Hindlimb muscle (tissue), 1 donor: ENCODE measurements at regions not wholly inside any gene's neighbourhood (a gene's known extent, or its start where the extent isn't known, plus 50 kb on each side); places are given as distances from the start of the nearest gene placed in this dataset.
"Not testable (repeated sequence)": the region's sequence is repeated elsewhere in the genome, so short reads cannot be mapped to it uniquely, and the experiment has no call there.

ENCODE experiments used
- DNase-seq: peaks from one replicate; pipeline ENCODE4 v3.0.0-alpha.2; 2013

DNA sequence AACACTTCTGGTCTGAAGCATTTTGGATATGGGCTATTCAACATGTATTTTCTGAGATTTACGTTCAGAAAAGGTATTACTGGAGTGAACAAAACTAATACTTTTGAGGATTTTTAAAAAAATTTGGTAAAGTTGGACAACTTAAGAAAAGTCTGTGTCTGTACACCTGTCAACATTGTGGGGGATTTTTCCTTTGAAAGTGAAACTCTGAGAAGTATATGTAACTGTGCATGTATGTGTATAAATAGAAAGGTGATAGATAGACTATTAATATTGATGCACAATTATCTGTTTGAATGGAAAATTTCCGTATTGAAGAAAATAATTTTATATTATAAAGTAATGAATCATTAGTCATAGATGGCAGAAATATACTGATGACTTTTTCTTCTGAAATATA, 312.8 kb upstream of the MDGA2 start:
- DNase-seq = no peak

DNA sequence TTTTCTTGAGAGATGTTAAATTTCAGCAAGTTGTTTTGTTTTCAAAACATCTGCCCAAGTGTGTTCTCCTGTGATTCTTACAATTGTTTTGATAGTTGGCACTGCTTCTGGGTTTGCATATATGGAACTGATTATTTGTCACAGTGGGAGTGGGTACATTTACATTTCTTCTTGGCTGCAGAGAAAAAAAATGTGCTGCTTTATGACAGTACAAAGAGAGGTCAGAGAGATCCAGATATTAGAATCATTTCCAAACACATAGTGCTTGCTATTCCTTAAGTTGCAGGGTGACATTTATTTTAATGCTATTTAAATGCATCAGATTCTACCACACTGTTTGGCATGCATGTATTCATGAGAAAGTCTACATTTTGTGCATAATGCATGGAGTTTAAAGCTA, 303.5 kb upstream of the MDGA2 start:
- no peak for DNase-seq

- no peak for DNase-seq
Measured at GRCh38 chr14:47976139-47976538, 300.7 kb upstream of the MDGA2 start.

- no peak for DNase-seq
Measured at GRCh38 chr14:47966076-47966810, 290.8 kb upstream of the MDGA2 start.

DNA sequence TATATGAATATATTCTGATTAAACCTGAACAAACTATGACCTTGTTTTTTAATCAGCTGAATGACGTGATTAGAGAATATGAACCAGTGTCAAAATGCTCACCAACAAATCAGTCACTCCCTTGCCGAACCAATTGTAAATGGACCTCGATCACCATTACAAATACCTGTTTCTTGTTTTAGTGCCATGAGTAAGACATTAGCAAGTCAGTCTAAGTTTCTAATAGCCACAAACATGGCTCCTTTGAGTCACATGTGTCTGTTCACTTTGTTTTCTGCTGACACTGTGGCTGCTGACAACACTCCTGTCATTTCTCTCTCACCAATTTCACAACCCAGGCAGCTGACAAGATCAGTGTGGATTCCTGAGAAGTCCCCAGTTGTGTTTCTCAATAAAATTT, 286.2 kb upstream of the MDGA2 start:
- DNase-seq = no peak

DNA sequence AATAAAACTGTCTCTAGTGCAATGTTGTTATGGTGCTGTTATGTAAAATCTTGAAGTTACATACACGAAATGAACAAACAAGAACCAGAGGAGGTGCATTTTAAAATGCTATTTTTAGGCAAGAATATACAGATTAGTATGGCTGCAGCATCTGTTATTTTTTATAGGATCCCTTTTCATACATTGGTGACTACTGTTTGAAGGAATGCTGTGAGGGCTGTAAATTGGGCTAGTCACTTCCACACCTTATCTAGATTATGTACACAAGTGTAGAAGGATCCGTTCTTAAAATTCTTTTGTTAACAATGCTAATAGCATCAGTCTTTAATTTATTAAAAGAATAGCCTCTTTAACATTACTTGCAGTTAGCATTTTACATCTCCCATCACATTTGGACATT, 284.3 kb upstream of the MDGA2 start:
- no peak for DNase-seq

GRCh38 chr14:47949006-47949405, 273.6 kb upstream of the MDGA2 start:
- no peak for DNase-seq

GRCh38 chr14:47935332-47935731, 259.9 kb upstream of the MDGA2 start:
- no peak for DNase-seq

- DNase-seq = no peak
Measured at GRCh38 chr14:47929334-47929733, 253.9 kb upstream of the MDGA2 start.

- no peak for DNase-seq
Measured at GRCh38 chr14:47921133-47921532, 245.7 kb upstream of the MDGA2 start.

GRCh38 chr14:47919997-47920396, 244.6 kb upstream of the MDGA2 start:
- DNase-seq = no peak

DNA sequence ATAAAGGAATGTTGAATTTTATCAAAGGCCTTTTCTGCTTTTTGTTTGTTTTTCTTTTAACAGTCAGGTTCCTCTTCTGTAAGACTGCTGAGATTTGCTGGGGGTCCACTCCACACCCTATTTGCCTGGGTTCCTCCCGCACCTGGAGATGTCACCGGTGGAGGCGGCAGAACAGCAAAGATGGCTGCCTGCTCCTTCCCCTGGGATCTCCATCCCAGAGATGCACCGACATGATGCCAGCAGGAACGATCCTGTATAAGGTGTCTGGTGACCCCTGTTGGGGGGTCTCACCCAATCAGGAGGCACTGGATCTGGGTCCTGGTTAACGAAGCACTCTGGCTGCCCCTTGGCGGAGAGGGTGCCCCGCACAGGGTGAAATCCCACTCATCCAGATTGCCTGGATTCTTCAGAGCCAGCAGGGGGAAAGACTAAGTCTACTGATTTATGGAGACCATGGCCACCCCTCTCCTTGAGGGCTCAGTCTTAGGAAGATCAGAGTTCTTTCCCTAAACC, 244.0 kb upstream of the MDGA2 start:
- no peak for DNase-seq

GRCh38 chr14:47917344-47917954, 242.0 kb upstream of the MDGA2 start:
- DNase-seq = peak; percentile 6

DNA sequence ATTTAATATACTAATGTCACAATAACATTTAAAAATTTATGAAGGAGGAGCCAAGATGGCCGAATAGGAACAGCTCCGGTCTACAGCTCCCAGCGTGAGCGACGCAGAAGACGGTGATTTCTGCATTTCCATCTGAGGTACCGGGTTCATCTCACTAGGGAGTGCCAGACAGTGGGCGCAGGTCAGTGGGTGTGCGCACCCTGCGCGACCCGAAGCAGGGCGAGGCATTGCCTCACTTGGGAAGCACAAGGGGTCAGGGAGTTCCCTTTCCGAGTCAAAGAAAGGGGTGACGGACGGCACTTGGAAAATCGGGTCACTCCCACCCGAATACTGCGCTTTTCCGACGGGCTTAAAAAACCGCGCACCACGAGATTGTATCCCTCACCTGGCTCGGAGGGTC, 225.7 kb upstream of the MDGA2 start:
- not testable (repeated sequence) for DNase-seq

DNA sequence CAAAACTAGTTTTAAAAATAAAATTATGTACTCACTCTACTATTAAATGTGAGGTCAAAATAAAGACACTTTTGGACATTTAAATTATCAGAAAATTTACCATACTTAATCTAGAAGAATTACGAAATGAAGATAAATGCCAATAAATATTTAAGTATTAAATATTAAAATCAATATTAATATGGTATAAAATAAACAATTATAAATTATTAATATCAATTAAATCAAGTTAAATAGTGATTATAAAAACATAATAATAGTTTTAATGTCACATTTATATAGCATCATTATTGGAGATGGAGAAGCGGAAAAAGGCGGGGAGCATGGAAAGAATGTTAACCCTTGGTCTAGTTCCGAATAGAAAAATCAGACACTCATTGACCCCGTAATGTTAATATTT, 224.3 kb upstream of the MDGA2 start:
- no peak for DNase-seq

DNA sequence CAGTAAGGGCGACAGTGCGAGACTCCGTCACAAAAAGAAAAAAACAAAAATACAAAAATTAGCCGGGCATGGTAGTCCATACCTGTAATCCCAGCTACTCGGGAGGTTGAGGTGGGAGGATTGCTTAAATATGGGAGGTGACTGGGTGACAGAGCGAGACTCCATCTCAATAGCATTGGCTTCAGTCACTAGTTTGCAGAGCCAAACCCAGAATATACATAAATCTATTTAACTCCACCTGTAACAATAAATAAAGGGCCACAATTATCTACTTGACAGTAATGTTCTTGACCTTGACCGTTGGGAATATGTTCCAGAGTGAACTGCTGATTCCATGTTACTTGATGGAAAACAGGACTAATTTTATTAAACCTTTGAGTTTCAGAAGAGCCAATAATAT, 198.9 kb upstream of the MDGA2 start:
- no peak for DNase-seq

DNA sequence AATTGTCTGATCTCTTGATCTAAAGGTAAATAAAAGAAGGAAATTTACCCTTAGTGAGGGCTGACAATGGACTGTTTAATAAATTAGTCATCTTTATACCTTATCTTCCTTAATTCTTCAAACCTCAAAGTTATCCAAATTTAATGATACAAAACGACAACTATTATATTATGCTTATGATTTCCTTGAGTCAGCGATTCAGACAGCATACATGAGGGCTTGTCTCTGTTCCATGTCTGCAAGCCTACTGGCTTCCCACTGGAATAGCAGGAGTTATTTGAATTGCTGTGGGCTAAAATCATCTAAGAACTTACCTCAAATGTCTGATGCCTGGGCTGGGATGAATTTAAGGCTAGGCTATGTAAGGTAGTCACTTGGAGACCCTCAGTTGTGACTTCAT, 197.2 kb upstream of the MDGA2 start:
- no peak for DNase-seq

- no peak for DNase-seq
Measured at GRCh38 chr14:47863441-47863840, 188.0 kb upstream of the MDGA2 start.

- no peak for DNase-seq
Measured at GRCh38 chr14:47857646-47858045, 182.2 kb upstream of the MDGA2 start.

DNA sequence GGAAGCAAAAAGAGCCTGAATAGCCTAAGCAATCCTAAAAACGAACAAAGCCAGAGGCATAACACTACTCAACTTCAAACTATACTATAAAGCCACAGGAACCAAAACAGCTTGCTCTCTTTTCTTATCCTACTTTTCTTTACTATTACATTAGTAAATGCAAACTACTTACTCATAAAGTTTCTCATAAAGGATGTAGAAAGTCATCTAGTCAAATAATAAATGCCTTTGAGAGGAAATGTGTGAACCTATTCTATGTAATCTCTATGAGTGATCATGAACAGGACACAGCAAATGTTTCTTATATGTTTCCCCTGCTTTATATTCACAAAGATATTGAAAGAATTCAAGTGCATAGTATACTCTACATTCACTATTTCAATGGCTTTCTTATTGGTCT, 176.9 kb upstream of the MDGA2 start:
- DNase-seq = no peak

GRCh38 chr14:47846008-47846407, 170.6 kb upstream of the MDGA2 start:
- DNase-seq = no peak

DNA sequence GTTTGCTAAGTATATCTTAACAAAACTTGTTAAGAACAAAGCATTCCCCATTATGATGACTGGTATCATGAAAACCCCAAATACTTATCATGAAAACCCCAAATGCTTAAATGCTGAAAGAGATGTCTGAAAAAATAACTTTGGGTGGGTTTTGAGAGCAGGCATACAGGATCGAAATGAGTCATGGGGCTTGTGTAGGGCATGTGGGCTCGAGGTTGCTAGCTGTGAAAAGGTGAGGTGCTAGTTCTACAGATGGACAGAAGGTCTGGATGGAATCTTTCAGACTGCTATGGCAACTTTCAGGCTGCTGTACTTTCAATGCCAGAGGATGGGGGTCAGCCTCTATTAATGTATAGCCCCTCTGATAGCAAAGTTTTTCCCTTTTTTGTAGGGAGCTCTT, 167.8 kb upstream of the MDGA2 start:
- DNase-seq = no peak

DNA sequence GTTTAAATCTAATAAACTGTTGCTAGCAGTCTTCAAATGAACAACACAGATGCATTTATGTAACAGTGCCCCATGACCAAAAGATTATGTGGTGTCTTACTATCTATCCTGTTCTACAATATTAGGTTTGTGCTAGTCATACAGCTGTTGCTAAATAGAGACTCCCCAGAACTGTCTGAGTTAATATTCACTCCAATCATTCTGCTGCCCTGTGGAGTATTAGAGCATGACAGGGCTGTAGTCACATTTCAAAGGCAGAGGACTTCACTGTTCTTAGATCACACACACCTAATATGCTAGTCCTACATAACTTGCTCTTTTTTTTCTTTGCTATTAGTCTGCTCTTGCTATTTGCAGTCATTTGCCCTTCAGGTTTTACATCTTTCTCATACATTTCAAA, 157.6 kb upstream of the MDGA2 start:
- no peak for DNase-seq

GRCh38 chr14:47826809-47827208, 151.4 kb upstream of the MDGA2 start:
- DNase-seq = no peak

- no peak for DNase-seq
Measured at GRCh38 chr14:47822326-47822725, 146.9 kb upstream of the MDGA2 start.
